ENCODE measurements at regions not wholly inside any gene's neighbourhood (a gene's known extent, or its start where the extent isn't known, plus 50 kb on each side); places are given as distances from the start of the nearest gene placed in this dataset.

- Mint-ChIP-seq H3K36me3 (no peaks in the 10 kb centered on the region), H3K4me1 (peaks cover 22% of the 10 kb centered on the region), H3K27me3 (ENCODE audit: insufficient read depth, low read depth) (peaks cover 2% of the 10 kb centered on the region), H3K4me3 (no peak overlapping the region), H3K9me3 (peaks cover 7% of the 10 kb centered on the region), H3K27ac (no peak overlapping the region)
- Histone ChIP-seq H3K27me3 (no peaks in the 10 kb centered on the region), H3K9me3 (ENCODE audit: low read depth) (no peaks in the 10 kb centered on the region), H3K4me2 (no peak overlapping the region), H3K36me3 (no peaks in the 10 kb centered on the region), H3K9ac (no peak overlapping the region), H4K20me1 (ENCODE audit: low read depth) (no peaks in the 10 kb centered on the region), H2AFZ (replicated peaks) (no peak overlapping the region), H3F3A (ENCODE audit: low read depth) (no peaks in the 10 kb centered on the region), H3K27ac (no peak overlapping the region), H3K79me2 (ENCODE audit: low read depth) (no peaks in the 10 kb centered on the region), H3K4me1 (peaks cover 19% of the 10 kb centered on the region), H3K4me3 (no peak overlapping the region)
- no peak for DNase-seq (ENCODE audit: low spot score)
- TF ChIP-seq CTCF (IDR thresholded peaks at IDR 0.05) = peak; percentile 41
- TF ChIP-seq EZH2phosphoT487 (IDR thresholded peaks at IDR 0.05) = no peak
Measured at GRCh38 chr1:214719207-214719606, 116.2 kb downstream of the CENPF start.

GRCh38 chr1:214720561-214720960 is 117.6 kb downstream of the CENPF start:
- no peak for TF ChIP-seq EZH2phosphoT487 (IDR thresholded peaks at IDR 0.05)
- TF ChIP-seq CTCF (IDR thresholded peaks at IDR 0.05) = no peak
- no peak for TF ChIP-seq EZH2 (IDR thresholded peaks at IDR 0.05)

GRCh38 chr1:214727274-214727673 is 124.3 kb downstream of the CENPF start:
- Histone ChIP-seq H3K27ac (no peak overlapping the region), H3F3A (ENCODE audit: low read depth) (no peaks in the 10 kb centered on the region), H3K27me3 (no peaks in the 10 kb centered on the region), H3K4me1 (no peaks in the 10 kb centered on the region), H3K9me3 (ENCODE audit: low read depth) (no peaks in the 10 kb centered on the region), H3K36me3 (no peaks in the 10 kb centered on the region), H3K79me2 (ENCODE audit: low read depth) (no peaks in the 10 kb centered on the region), H3K4me3 (no peak overlapping the region), H4K20me1 (ENCODE audit: low read depth) (no peaks in the 10 kb centered on the region), H3K9ac (no peak overlapping the region), H2AFZ (replicated peaks) (peak overlapping the region; percentile 76), H3K4me2 (no peak overlapping the region)
- Mint-ChIP-seq H3K4me3 (no peak overlapping the region), H3K4me1 (peaks cover 5% of the 10 kb centered on the region), H3K27ac (no peak overlapping the region), H3K27me3 (ENCODE audit: insufficient read depth, low read depth) (peaks cover 2% of the 10 kb centered on the region), H3K36me3 (no peaks in the 10 kb centered on the region), H3K9me3 (peaks cover 7% of the 10 kb centered on the region)
- no peak for TF ChIP-seq EZH2 (IDR thresholded peaks at IDR 0.05)
- no peak for TF ChIP-seq EZH2phosphoT487 (IDR thresholded peaks at IDR 0.05)
- TF ChIP-seq CTCF (IDR thresholded peaks at IDR 0.05) = no peak
- DNase-seq (ENCODE audit: low spot score) = no peak

More at GRCh38 chr1:214720561-214720960, 117.6 kb downstream of the CENPF start:
- H3F3A ChIP-seq (ENCODE audit: low read depth) = no peaks in the 10 kb centered on the region
- H4K20me1 ChIP-seq (ENCODE audit: low read depth) = no peaks in the 10 kb centered on the region
- Mint-ChIP-seq H3K4me1 (peaks cover 16% of the 10 kb centered on the region), H3K4me3 (no peak overlapping the region), H3K9me3 (peaks cover 7% of the 10 kb centered on the region), H3K36me3 (no peaks in the 10 kb centered on the region), H3K27ac (no peak overlapping the region), H3K27me3 (ENCODE audit: insufficient read depth, low read depth) (peaks cover 4% of the 10 kb centered on the region)
- no peaks in the 10 kb centered on the region for H3K9me3 ChIP-seq (ENCODE audit: low read depth)
- no peak overlapping the region for H3K4me3 ChIP-seq
- DNase-seq (ENCODE audit: low spot score) = no peak
- no peaks in the 10 kb centered on the region for H3K27me3 ChIP-seq
- no peak overlapping the region for H3K27ac ChIP-seq
- no peaks in the 10 kb centered on the region for H3K36me3 ChIP-seq
- H3K9ac ChIP-seq = no peak overlapping the region
- H3K4me1 ChIP-seq = peaks cover 11% of the 10 kb centered on the region
- no peaks in the 10 kb centered on the region for H3K79me2 ChIP-seq (ENCODE audit: low read depth)
- H3K4me2 ChIP-seq = no peak overlapping the region
- no peak overlapping the region for H2AFZ ChIP-seq (replicated peaks)
